B cell (primary cell): ENCODE measurements at regions not wholly inside any gene's neighbourhood (a gene's known extent, or its start where the extent isn't known, plus 50 kb on each side); places are given as distances from the start of the nearest gene placed in this dataset.

Experiments used
- ATAC-seq: fragments of 200-7000 bp; cut with Tn5 transposase; one replicate; pipeline ENCODE4 v1.10.0; 2021; ENCODE audit warnings: low read depth, mild to moderate bottlenecking, moderate number of reproducible peaks, moderate library complexity
- CTCF ChIA-PET: fragments of 350-600 bp; sonication (Branson Sonifier 250); formaldehyde crosslinking; loops from one replicate; lab custom pipeline; 2021; ENCODE audit warnings: antibody characterized with exemption, inconsistent platforms; lab: Charles Lee
- POLR2A ChIA-PET: fragments of 350-600 bp; sonication (Branson Sonifier 250); formaldehyde crosslinking; loops from one replicate; lab custom pipeline; 2021; ENCODE audit warnings: antibody characterized with exemption; lab: Charles Lee
- DNase-seq: peaks from one replicate; pipeline ENCODE4 v3.0.0; 2013
- H2AFZ ChIP-seq: 2 replicates; pipeline ENCODE4 v1.6.1; 2012; ENCODE audit warnings: mild to moderate bottlenecking, low read depth, low read length; ENCODE audit not compliant: insufficient read depth, poor library complexity, severe bottlenecking
- H3K27ac ChIP-seq, 2 donors: 1 replicate in 1 of 2; 2 replicates in 1 of 2; pipeline ENCODE4 v1.5.1; 2012 to 2013; ENCODE audit warnings: low read length in 2 of 2, mild to moderate bottlenecking in 2 of 2, moderate library complexity in 1 of 2
- H3K27me3 ChIP-seq, 4 experiments: fragments of 200-600 bp in 1 of 4; sonication (generic) in 1 of 4; replicated peaks in 1 of 4; 1 replicate in 2 of 4; 2 replicates in 2 of 4; pipeline versions ENCODE4 v1.6.1 to v1.7.0; 2013 to 2016; ENCODE audit warnings: low read length in 3 of 4, mild to moderate bottlenecking in 2 of 4, mixed read lengths in 1 of 4, moderate library complexity in 1 of 4; ENCODE audit not compliant: insufficient read depth in 4 of 4, control insufficient read depth in 3 of 4; ENCODE audit errors: control extremely low read depth in 1 of 4
- H3K36me3 ChIP-seq, 2 experiments: replicated peaks in 1 of 2; 1 replicate in 1 of 2; 2 replicates in 1 of 2; pipeline versions ENCODE4 v1.6.1 to v1.7.1; 2013; ENCODE audit warnings: low read length in 1 of 2; ENCODE audit not compliant: insufficient read depth in 2 of 2, control insufficient read depth in 1 of 2; ENCODE audit errors: control extremely low read depth in 1 of 2, extremely low read depth in 1 of 2
- H3K4me1 ChIP-seq, 2 donors: fragments of 200-600 bp in 1 of 2; sonication (generic) in 1 of 2; 1 replicate in 1 of 2; 2 replicates in 1 of 2; pipeline versions ENCODE4 v1.5.1 to v1.6.1; 2013 to 2017; ENCODE audit warnings: low read length in 2 of 2; ENCODE audit not compliant: control insufficient read depth in 2 of 2, insufficient read depth in 2 of 2
- H3K4me2 ChIP-seq: replicated peaks from 2 replicates; pipeline ENCODE3; 2012; ENCODE audit warnings: mild to moderate bottlenecking, low read depth, low read length; ENCODE audit not compliant: poor library complexity, severe bottlenecking
- H3K4me3 ChIP-seq, 5 experiments: fragments of 200-600 bp in 1 of 5; sonication (generic) in 1 of 5; 1 replicate in 3 of 5; 2 replicates in 2 of 5; pipeline versions ENCODE4 v1.5.1 to v1.7.0; 2011 to 2016; ENCODE audit warnings: low read length in 4 of 5, mild to moderate bottlenecking in 4 of 5, low read depth in 2 of 5, control low read depth in 1 of 5, moderate library complexity in 1 of 5; ENCODE audit not compliant: insufficient read depth in 1 of 5; ENCODE audit errors: control extremely low read depth in 1 of 5, extremely low read depth in 1 of 5
- H3K79me2 ChIP-seq: fragments of 200-600 bp; sonication (generic); one replicate; pipeline ENCODE4 v1.6.0; 2016; ENCODE audit warnings: low read length; ENCODE audit not compliant: control insufficient read depth, insufficient read depth
- H3K9ac ChIP-seq: fragments of 200-600 bp; sonication (generic); 2 replicates; pipeline ENCODE4 v1.6.1; 2017; ENCODE audit warnings: mild to moderate bottlenecking, low read length, moderate library complexity
- H3K9me3 ChIP-seq, 3 donors: one replicate each; pipeline versions ENCODE4 v1.6.1 to v1.7.1; 2013; ENCODE audit warnings: low read length in 2 of 3; ENCODE audit not compliant: control insufficient read depth in 2 of 3, insufficient read depth in 1 of 3; ENCODE audit errors: control extremely low read depth in 1 of 3
- H4K20me1 ChIP-seq: 2 replicates; pipeline ENCODE4 v1.6.0; 2012; ENCODE audit warnings: mild to moderate bottlenecking, low read length; ENCODE audit not compliant: insufficient read depth, control insufficient read depth, poor library complexity, severe bottlenecking
- H3K27ac Mint-ChIP-seq: one replicate; pipeline ENCODE4 v1.8.0; 2021; ENCODE audit warnings: mixed read lengths
- H3K27me3 Mint-ChIP-seq: one replicate; pipeline ENCODE4 v1.8.0; 2021; ENCODE audit warnings: mixed read lengths
- H3K4me1 Mint-ChIP-seq: one replicate; pipeline ENCODE4 v1.8.0; 2021; ENCODE audit warnings: mixed read lengths
- H3K4me3 Mint-ChIP-seq: one replicate; pipeline ENCODE4 v1.8.0; 2021; ENCODE audit warnings: mixed read lengths
- H3K9me3 Mint-ChIP-seq: one replicate; pipeline ENCODE4 v1.8.0; 2022; ENCODE audit warnings: mixed read lengths; ENCODE audit not compliant: insufficient read depth
- EZH2 ChIP-seq: IDR thresholded peaks from 2 replicates; pipeline ENCODE4 v1.6.1; 2012; ENCODE audit warnings: borderline replicate concordance, low read depth, mild to moderate bottlenecking, moderate library complexity, low read length; ENCODE audit not compliant: insufficient read depth, poor library complexity, severe bottlenecking
- WGBS: methylation state at CpG from one replicate; pipeline ENCODE4 v1.1.5; 2013; ENCODE audit warnings: missing lambda C conversion rate; ENCODE audit not compliant: insufficient coverage; 5-methylcytosine and 5-hydroxymethylcytosine counted together
- intact Hi-C: fragments of 100-400 bp; cut with micrococcal nuclease; formaldehyde crosslinking; loops from one replicate; pipeline ENCODE4 v1.10.0; 2022
- TF ChIP-seq, protein P1 (sequence below): fragments of 200-600 bp; IDR thresholded peaks from one replicate; pipeline ENCODE4 v1.8.0; 2022; ENCODE audit warnings: antibody characterized with exemption, mild to moderate bottlenecking

GRCh38 chr1:172972258-172972657 is 78.5 kb downstream of the TNFSF18 start:
- H2AFZ ChIP-seq, result no peak overlapping the region
- no peak for DNase-seq
- H3K27ac ChIP-seq, result no peak overlapping the region
- H3K4me3 ChIP-seq, result no peak overlapping the region
- H4K20me1 ChIP-seq, result no peaks in the 10 kb centered on the region
- H3K9me3 ChIP-seq, result peaks cover 0 to 2% (median 0%) of the 10 kb centered on the region in 3 donors
- CTCF ChIA-PET, result interaction anchor here (1.1 kb wide), 1 partner anchor 227 kb away, joined by 3 read pairs; no protein-coding TSS in a partner anchor
- Mint-ChIP-seq H3K4me3 (no peak overlapping the region), H3K9me3 (no peaks in the 10 kb centered on the region), H3K4me1 (peaks cover 2% of the 10 kb centered on the region), H3K27ac (no peak overlapping the region), H3K27me3 (no peaks in the 10 kb centered on the region)
- TF ChIP-seq, protein P1, sequence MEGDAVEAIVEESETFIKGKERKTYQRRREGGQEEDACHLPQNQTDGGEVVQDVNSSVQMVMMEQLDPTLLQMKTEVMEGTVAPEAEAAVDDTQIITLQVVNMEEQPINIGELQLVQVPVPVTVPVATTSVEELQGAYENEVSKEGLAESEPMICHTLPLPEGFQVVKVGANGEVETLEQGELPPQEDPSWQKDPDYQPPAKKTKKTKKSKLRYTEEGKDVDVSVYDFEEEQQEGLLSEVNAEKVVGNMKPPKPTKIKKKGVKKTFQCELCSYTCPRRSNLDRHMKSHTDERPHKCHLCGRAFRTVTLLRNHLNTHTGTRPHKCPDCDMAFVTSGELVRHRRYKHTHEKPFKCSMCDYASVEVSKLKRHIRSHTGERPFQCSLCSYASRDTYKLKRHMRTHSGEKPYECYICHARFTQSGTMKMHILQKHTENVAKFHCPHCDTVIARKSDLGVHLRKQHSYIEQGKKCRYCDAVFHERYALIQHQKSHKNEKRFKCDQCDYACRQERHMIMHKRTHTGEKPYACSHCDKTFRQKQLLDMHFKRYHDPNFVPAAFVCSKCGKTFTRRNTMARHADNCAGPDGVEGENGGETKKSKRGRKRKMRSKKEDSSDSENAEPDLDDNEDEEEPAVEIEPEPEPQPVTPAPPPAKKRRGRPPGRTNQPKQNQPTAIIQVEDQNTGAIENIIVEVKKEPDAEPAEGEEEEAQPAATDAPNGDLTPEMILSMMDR, result no peak
- TF ChIP-seq EZH2, result no peak
- ATAC-seq, result no peak
- H3K36me3 ChIP-seq, result no peaks in the 10 kb centered on the region
- no peaks in the 10 kb centered on the region for H3K27me3 ChIP-seq
- no peak overlapping the region for H3K4me2 ChIP-seq
- intact Hi-C loops, result no loop called here
- POLR2A ChIA-PET, result no interaction called here
- H3K79me2 ChIP-seq, result no peaks in the 10 kb centered on the region
- no peaks in the 10 kb centered on the region for H3K4me1 ChIP-seq
- H3K9ac ChIP-seq, result no peak overlapping the region
- WGBS, result 64% methylated on average over 1 of the region's 2 CpGs

DNA sequence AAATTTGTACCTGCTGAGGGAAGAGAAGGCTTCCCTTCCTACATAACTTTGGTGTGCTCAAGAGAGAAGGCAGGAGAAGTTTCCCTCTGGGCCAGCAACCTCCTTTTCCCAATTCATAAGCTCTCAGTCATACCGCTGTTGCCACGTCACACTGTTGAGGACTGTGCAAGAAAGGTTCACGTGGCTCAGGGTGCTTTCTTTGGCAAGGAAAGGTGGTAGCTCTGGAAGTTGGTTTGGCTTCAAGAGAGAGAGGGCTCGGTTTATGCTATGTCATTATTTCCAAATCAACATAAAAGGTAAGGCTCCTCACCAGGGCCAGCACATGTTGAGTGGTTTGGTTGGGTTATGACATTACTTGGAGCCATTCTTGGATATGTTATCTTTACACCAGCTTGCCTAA is 77.3 kb downstream of the TNFSF18 start:
- POLR2A ChIA-PET, result no interaction called here
- H3K4me1 ChIP-seq, result peaks cover 0 to 5% of the 10 kb centered on the region in 2 donors
- H3K4me3 Mint-ChIP-seq, result no peak overlapping the region
- H3K4me1 Mint-ChIP-seq, result peaks cover 9% of the 10 kb centered on the region
- no peaks in the 10 kb centered on the region for H3K79me2 ChIP-seq
- DNase-seq (no peak), ATAC-seq (no peak)
- intact Hi-C loops, result no loop called here
- no peaks in the 10 kb centered on the region for H3K27me3 ChIP-seq
- no peak for TF ChIP-seq EZH2
- TF ChIP-seq, protein P1, result no peak
- H3K36me3 ChIP-seq, result no peaks in the 10 kb centered on the region
- no peaks in the 10 kb centered on the region for H3K9me3 Mint-ChIP-seq
- no peak overlapping the region for H3K4me2 ChIP-seq
- peaks cover 0 to 2% (median 0%) of the 10 kb centered on the region in 3 donors for H3K9me3 ChIP-seq
- no peak overlapping the region for H3K27ac Mint-ChIP-seq
- no peak overlapping the region for H3K9ac ChIP-seq
- CTCF ChIA-PET, result no interaction called here
- H2AFZ ChIP-seq, result no peak overlapping the region
- no CpG with 5 or more reads among the region's 4 CpGs for WGBS
- no peak overlapping the region for H3K4me3 ChIP-seq
- H4K20me1 ChIP-seq, result no peaks in the 10 kb centered on the region
- no peaks in the 10 kb centered on the region for H3K27me3 Mint-ChIP-seq
- no peak overlapping the region for H3K27ac ChIP-seq
